ENCODE measurements at regions not wholly inside any gene's neighbourhood (a gene's known extent, or its start where the extent isn't known, plus 50 kb on each side); places are given as distances from the start of the nearest gene placed in this dataset.
A peak's percentile ranks its signal among the peaks of the same experiment; 100 is the strongest.
"Not testable (repeated sequence)": the region's sequence is repeated elsewhere in the genome, so short reads cannot be mapped to it uniquely, and the experiment has no call there.

DNA sequence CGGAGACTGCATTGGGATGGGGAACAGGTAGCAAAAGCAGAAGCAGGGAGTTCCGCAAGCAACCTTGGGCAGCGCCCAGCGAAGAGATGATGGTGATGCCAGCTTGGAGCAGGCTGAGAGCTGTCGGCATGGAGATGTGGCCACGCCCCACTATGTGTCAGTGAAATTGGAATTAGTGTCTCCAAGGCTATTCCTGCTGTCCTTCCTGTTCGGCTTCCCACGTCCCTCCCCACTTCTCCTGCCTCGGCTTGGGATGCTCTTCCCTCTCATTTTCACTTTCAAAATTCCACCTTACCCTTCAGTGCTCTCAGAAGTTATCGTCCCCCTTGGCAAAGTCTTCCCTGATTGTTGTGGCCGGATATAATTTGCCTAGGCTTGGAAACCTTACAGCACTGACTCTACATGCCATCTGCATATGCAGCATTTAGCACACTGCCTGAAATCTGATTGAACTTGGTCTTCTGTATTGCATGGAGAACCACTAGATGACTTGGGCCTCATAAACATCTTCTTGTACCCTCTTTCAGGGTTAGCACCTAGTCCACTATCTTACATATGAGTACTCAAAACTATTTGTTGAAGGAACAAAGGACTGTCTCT is 270.7 kb upstream of the RUNX1 start:
- DNase-seq (ENCODE audit: low read depth in 2 of 2), result no peak

DNA sequence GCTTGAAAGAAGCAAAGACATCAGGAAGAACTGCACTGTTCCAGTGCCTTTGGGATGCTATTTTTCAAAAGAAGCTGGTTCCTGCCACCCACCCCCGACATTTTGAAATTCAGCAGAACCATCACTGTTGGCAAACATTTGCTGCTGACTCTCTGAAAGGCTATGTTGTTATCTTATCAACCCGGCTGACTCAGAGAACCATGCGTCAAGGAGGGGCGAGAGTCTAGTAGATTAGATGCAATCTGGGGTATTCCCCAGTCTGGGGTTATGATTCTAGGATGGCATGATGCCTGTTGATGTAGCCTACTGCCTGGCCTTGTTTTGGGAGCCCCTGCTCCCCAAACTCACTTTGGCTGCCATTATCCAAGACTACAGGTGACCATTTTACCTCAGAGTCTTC is 267.8 kb upstream of the RUNX1 start:
- no peak for DNase-seq (ENCODE audit: low read depth in 2 of 2)

DNA sequence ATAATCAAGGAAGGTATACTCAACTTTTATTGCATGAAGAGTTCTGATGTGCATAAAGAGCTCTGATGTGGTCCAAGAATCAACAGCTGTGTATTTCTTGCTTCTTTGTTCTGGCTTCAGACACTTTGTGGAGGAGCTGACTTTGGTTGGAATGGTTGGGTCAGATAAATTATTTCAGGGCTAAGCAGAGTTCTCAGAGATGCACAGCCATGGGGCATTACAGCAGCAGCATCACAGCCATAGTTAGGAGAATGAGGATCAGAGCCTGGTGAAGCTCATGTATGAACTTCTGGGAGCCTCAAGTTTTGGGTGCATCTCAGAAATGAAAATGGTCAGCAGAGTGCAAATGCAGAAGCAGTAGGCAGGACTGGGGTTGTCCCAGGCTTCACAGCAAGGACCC is 267.4 kb upstream of the RUNX1 start:
- DNase-seq (ENCODE audit: low read depth in 2 of 2), result no peak

DNA sequence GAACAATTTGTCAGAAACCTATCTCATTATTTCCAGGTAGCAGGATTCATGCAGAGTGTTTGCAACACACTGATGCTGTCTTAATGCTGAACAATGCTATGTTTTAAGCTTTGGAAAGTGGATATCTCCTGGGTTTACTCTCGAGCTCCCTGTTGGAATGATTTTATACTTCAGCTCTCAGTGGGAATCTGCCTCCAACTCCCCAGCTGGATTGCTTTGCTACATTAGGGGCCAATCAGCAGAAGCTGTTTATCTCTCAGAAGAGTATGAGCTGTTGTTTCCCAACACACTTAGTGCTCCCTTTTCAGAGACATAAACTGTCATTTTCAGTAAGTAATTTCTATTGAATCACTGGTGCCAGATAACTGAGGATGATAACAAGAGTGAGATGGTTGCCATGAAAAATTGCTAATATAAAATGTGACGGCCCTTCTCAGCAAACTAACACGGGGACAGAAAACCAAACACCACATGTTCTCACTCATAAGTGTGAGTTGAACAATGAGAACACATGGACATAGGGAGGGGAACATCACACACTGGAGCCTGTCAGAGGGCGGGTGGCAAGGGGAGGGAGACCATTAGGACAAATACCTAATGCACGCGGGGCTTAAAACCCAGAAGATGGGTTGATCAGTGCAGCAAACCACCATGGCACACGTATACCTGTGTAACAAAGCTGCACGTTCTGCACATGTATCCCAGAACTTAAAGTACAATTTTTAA is 265.9 kb upstream of the RUNX1 start:
- no peak for DNase-seq (ENCODE audit: low read depth in 2 of 2)

DNA sequence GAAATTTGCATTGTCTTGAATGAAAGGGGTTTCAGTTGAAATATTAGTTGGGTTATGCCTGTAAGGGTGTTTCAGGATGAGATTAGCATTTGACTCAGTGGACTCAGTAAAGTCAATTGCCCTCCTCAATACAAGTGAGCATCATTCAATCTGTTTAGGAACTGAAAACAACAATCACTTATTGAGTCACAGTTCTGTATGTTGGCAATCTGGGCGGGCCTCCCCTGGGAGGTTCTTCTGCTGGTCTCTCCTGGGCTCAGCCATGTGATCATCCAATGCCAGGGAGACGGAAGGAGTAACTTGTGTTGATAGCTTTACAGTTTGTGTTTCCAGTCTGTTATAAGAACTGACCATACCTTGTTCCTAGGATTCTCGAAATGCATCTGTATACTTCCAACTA is 262.9 kb upstream of the RUNX1 start:
- DNase-seq (ENCODE audit: low read depth in 2 of 2), result no peak

DNA sequence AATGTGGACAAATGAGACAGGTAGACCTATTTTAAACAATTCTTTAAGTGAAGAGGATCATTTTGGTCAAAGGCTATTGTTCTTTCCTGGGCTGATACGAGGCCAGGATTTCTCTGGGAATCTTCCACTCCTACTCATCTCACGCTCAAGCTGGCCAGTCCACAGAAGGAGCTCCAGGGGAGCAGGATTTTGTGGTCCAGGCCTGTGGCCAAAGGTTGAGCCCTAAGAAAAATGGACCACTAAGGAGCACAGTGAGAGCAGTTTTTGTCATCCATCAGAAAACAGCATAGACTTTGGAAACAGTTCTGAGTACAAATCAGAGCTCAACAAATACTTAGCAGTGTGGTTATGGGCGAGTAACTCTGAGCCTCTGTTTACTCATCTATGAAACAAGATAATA is 260.2 kb upstream of the RUNX1 start:
- DNase-seq (ENCODE audit: low read depth in 2 of 2), result no peak

DNA sequence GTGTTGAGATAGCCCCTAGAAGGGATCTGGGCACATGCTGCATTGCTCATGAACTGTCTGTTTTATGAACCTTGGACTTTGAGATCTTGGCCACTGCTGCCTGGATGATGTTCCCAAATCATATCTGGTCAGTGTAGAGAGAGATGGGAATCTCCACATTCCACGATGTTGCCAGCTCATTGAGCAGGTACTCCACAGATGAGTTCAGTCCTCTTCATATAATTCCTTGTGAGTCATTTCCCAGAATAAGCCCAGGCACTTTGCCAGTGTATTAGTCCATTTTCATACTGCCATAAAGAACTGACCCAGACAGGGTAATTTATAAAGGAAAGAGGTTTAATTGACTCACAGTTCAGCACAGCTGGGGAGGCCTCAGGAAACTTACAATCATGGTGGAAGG is 254.0 kb upstream of the RUNX1 start:
- DNase-seq (ENCODE audit: low read depth in 2 of 2), result peak; percentile 83 to 88

DNA sequence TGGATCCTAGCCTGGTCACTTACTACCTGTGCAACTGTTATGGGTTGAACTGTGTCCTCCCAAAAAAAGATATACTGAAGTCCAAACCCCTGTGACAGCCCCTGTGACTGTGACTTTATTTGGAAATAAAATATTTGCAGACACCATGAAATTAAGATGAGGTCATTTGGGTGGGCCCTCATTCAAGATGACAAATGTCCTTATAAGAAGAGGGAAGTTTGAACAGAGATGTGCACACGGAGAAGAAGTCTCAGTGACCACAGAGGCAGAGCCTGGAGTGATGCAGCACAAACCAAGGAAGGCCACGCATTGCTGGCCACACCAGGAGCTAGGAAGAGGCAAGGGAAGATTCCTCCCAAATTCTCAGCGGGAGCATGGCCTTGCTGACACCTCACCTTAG is 249.7 kb upstream of the RUNX1 start:
- DNase-seq (ENCODE audit: low read depth in 2 of 2), result no peak

DNA sequence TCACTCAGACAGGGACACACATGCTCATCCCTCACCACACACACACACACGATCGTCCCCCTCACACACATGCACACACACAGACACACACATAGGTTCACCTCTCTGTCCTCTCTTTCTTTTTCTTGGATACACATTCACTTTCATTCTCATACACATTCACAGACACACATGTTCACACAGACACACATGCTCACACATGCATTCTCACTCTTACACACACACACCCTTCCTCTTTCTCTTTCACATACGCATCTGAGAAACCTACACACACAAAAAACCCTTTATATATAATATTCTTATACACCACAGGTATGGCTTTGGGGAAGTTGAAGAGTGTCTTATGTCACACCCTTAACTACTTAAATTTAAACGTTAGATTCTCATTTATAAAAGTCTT is 248.6 kb upstream of the RUNX1 start:
- no peak for DNase-seq (ENCODE audit: low read depth in 2 of 2)

DNA sequence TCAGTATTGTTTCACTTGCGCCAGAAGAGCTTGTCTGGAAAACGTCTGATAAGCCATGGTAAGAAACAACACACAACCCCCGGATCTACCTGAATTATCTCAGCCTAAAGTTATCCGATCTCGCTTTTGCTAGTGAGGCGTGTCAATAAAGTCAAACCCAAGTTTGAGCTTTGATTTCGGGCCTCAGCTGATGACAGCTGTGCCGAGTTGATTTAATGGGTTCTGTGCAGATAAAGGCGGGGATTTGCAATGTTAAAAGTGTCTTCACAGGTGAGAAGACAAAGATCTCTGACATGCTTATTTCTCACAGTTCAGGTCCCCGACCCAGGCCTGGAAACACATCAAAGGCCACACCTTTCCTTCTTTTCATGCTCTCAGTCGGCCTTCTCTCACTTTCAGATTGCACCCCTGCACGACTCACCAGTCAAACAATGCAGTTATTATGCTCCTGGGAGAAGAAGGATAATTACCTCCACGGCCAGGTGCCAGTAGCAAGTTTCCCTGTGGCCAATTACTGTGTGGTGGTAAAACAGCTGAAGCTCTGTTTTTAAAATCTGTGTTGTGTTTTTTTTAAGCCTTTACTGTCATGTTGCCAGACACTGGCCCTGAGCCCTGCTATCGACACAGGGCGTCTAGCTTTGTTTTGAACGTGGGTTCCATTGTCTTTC is 245.3 kb upstream of the RUNX1 start:
- DNase-seq (ENCODE audit: low read depth in 2 of 2), result no peak

DNA sequence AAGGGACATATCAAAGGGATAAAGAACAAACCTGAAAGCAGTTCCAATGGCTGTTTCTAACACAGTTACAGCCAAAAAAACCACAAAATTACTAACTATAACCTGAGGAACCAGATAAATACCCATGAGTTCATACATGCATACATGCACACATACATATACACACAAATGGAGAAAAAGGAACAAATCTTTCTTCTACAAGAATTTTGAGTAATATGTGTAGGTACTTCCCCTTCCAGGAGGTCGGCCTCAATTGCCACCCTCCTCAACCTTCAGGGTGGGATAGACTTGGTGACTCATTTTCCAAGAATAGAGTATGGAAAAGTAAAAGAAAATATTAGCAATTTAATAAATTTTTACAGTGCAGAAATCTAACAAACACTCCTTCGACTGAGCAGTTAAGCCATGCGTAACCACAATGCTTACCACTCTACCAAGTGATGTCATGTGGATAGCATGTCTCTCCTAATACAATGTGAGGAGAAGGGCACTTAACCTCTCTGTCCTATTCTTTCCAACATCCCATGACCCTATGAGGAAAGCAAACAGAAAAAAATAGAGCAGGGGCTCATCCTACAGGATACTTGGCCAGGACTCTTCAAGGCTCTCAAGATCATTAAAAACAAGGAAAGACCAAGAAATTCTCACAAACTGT is 243.0 kb upstream of the RUNX1 start:
- no peak for DNase-seq (ENCODE audit: low read depth in 2 of 2)

DNA sequence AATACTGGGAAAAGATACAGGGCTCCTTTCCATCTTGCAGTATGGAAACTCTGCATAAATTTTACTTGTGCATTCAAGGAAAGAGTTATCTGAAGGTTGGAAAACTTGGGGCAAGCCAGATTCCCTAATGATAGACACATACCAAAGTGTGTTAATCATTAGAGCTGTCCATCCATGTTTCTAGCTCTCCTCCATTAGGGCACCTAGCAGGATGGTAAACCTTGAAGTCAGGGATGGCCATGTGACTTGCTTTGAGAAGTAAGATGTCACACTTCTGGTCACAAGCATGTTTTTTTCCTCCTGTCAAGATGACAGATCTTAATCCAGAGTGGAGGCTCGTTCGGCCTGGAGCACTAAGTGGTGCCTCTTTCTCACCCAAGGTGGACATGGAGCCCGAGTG is 241.9 kb upstream of the RUNX1 start:
- DNase-seq (ENCODE audit: low read depth in 2 of 2), result no peak

DNA sequence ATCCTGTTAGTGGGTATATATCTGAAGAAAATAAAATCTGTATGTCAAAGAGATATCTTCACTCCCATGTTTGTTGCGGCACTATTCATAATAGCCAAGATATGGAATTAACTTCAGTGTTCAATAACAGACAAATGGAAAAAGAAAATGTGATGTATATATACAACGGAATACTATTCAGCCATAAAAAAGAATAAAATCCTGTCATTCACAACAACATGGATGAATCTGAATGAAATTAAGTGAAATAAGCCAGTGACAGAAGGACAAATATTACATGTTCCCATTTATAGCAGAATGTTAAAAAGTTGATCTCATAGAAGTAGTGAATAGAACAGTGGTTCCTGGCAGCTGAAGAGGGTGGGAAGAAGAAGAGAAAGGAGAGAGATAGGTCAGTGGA is 239.1 kb upstream of the RUNX1 start:
- no peak for DNase-seq (ENCODE audit: low read depth in 2 of 2)

DNA sequence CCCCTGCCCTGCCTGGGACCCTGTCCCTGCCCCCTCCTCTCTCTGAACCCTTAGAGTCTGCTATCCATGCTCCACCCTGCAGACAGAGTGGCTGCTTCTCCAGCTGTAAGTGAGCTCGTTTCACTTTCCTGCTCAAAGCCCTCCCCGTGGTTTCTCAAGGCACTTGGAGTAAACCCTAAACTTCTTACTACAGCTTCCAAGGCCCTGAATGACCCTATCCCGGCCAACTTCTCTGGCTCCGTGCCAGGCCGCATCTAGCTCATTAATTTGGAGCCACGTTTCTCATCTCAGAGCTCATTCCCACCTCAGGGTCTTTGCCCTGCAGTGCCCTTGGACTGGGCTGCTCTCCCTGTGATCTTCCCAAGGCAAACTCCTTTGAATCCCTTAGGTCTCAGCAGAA is 235.1 kb upstream of the RUNX1 start:
- DNase-seq (ENCODE audit: low read depth in 2 of 2), result no peak

DNA sequence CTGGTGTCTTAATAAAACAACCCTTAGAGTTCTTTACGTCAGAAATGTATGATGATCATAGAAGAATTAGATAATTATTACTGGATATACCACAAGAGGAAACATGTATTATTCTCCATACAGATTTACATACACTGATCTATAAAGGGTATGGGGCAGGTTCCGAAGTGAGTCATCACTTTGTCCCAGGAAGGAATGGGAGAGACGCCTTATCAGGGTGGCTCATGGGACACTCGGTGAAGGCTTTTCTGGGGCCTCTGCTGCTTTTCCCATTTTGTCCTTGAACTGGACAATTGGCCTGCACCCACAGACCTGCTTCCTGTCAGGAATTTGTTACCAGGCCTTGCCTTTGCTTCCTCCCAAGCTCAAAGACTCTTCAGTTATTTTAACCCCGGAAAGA is 233.8 kb upstream of the RUNX1 start:
- DNase-seq (ENCODE audit: low read depth in 2 of 2), result no peak

DNA sequence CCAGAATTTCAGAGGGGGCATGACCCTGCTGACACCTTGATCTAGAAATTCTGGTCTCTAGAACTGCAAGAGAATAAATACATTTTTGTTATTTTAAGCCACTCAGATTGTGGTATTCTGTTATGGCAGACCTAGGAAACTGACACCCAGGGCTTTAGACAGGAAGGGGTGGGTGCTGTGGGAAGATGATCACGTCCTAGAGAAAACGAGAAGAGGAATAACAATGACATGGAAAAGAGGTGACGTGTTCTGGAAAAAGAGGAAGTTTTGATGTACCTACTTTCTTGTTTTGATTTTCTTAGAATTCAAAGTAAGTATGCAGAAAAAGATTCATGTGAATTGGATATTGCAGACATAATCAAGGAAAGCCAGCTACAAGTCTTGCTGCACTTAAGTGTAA is 232.9 kb upstream of the RUNX1 start:
- DNase-seq (ENCODE audit: low read depth in 2 of 2), result no peak

DNA sequence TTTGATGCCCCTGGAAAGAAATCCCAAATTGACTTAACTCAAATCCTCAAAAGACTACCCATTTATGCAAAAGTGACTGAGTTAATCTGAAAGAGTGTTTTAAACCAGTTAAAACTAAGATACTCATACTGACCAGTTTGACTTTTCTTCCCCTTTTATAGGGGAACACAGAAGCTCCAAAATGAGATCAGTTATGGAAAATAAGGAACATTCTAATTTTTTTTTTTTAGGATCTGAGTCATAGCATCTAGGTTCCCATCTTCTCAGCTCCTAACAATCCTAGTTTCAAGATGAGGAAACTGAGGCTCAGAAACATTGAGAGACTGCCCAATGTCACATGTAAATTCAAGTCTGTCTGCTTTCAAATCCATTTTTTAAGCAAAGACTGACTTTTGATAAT is 231.1 kb upstream of the RUNX1 start:
- DNase-seq (ENCODE audit: low read depth in 2 of 2), result no peak

DNA sequence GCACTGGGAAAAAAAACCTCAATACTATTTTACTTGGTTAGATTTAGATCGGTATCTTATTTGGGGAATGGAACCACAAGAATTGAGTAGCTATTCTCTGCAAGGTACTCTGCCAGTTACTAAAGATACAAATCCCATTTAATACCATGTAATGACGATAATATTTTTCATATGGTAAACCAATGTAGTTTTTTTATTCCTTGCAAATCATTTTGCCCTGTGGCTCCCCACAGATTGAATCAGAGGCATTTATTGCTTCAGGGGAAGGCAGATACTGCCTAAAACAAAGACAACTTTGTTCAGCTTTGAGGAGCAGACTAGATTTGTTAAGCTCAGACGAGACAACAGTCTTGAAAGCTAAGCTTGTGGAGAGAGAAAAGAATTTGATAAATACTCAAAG is 226.7 kb upstream of the RUNX1 start:
- DNase-seq (ENCODE audit: low read depth in 2 of 2), result no peak

DNA sequence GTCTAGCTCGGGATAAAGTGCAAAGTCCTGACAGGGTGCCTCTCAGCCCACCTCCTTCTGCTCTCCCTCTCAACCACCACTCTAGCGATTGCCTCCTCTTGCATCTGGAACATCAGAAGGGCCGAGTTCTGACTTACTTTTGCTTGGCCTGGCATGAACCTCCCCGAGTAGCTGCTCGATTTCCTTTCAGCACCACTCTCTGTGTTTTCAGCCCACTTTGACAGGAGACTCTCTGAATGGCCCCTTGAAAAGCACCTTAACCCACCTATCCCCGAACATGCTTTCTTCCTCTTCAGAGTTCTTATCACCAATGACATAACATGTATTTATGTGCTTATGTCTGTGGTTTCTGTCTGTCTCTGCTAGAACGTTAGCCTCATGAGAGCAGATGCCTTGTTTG is 225.8 kb upstream of the RUNX1 start:
- DNase-seq (ENCODE audit: low read depth in 2 of 2), result no peak

DNA sequence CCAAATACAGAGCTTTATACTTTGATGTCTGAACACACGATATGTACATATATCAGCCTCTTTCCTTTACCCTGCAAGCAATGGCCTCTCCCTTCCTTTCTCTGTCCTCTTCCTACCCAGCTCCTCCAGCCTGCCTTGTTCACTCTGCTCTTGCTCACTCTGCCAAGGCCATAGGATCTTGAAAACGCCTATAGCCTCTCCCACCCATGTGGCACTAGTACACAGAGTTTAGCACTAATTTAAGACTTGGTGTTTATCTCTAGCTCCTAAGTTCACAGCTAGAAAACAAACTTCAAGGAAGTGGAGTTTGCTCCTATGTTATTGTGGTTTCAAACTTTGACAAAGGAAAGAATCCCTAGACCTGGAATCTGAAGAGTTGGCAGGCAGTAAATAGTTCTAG is 225.0 kb upstream of the RUNX1 start:
- DNase-seq (ENCODE audit: low read depth in 2 of 2), result no peak

DNA sequence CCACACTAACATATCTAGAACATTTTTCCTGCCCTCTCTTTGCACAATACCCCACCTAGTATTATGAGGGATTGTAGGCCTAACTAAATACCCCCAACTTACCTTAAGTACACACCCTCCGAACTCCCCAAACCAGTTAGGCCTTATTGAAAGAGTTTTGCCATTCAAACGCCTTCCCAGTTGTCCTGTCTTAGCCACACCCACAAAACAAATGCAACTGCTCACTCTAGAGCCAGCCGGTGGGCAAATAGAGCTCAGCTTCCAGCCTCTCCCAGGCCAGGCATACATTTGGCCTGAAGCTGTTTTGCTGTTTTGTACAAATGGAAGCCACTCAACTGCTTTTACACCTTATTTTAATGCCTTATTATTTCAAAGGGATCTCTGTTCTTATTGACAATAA is 224.2 kb upstream of the RUNX1 start:
- no peak for DNase-seq (ENCODE audit: low read depth in 2 of 2)

DNA sequence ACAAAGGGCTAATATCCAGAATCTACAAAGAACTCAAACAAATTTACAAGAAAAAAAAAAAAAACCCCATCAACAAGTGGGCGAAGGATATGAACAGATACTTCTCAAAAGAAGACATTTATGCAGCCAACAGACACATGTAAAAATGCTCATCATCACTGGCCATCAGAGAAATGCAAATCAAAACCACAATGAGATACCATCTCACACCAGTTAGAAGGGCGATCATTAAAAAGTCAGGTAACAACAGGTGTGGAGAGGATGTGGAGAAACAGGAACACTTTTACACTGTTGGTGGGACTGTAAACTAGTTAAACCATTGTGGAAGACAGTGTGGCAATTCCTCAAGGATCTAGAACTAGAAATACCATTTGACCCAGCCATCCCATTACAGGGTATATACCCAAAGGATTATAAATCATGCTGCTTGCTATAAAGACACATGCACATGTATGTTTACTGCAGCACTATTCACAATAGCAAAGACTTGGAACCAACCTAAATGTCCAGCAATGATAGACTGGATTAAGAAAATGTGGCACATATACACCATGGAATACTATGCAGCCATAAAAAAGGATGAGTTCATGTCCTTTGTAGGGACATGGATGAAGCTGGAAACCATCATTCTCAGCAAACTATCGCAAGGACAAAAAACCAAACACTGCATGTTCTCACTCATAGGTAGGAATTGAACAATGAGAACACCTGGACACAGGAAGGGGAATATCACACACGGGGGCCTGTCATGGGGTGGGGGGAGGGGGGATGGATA is 222.4 kb upstream of the RUNX1 start:
- not testable (repeated sequence) for DNase-seq (ENCODE audit: low read depth in 2 of 2)
